Activated CD4-positive, alpha-beta T cell treated with anti-CD3 and anti-CD28 coated beads, Interleukin-2, amount 10 ng/mL, durations not matched to agents 7 days and 5 days (primary cell): ENCODE measurements at regions not wholly inside any gene's neighbourhood (a gene's known extent, or its start where the extent isn't known, plus 50 kb on each side); places are given as distances from the start of the nearest gene placed in this dataset.

ENCODE experiments used
- CTCF ChIA-PET: fragments of 350-600 bp; sonication (Branson Sonifier 250); formaldehyde crosslinking; loops from one replicate; lab custom pipeline; 2021; ENCODE audit warnings: antibody characterized with exemption; lab: Charles Lee
- POLR2A ChIA-PET: fragments of 350-600 bp; sonication (Branson Sonifier 250); formaldehyde crosslinking; loops from one replicate; lab custom pipeline; 2021; ENCODE audit warnings: antibody characterized with exemption; lab: Charles Lee
- DNase-seq: peaks from one replicate; pipeline ENCODE4 v3.0.0-alpha.2; 2020
- H3K27ac Mint-ChIP-seq: one replicate; pipeline ENCODE4 v1.8.0; 2021; ENCODE audit warnings: mild to moderate bottlenecking, moderate library complexity, mixed read lengths
- H3K27me3 Mint-ChIP-seq: one replicate; pipeline ENCODE4 v1.8.0; 2021; ENCODE audit warnings: mixed read lengths
- H3K36me3 Mint-ChIP-seq: one replicate; pipeline ENCODE4 v1.8.0; 2021; ENCODE audit warnings: low read depth, mixed read lengths
- H3K4me1 Mint-ChIP-seq: one replicate; pipeline ENCODE4 v1.8.0; 2021; ENCODE audit warnings: mixed read lengths
- H3K4me3 Mint-ChIP-seq: one replicate; pipeline ENCODE4 v1.8.0; 2021; ENCODE audit warnings: mild to moderate bottlenecking, moderate library complexity, mixed read lengths
- H3K9me3 Mint-ChIP-seq: one replicate; pipeline ENCODE4 v1.8.0; 2021; ENCODE audit warnings: mixed read lengths

DNA sequence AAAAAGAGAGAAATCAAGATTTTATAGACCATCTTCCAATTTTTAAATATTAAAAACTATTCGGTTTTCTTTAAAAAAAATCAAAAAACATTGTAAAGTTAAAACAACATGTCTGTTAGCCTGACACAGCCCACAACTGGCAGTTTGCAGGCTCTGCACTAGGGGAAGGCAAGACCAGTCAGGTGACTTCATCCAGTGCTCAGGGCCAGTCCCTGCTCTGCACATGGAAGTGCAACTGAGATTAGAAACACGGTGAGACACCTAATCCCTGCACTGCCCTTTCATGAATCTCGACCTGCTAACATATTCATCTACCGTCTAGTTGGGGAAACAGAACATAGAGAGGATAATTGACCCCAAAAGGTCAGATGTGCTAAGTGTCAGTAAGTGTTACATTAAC, 135.2 kb downstream of the BARD1 start:
- ChIA-PET CTCF (no interaction called here), POLR2A (no interaction called here)
- H3K4me3 Mint-ChIP-seq = no peak overlapping the region
- H3K4me1 Mint-ChIP-seq = no peaks in the 10 kb centered on the region
- no peaks in the 10 kb centered on the region for H3K36me3 Mint-ChIP-seq
- no peak overlapping the region for H3K27ac Mint-ChIP-seq
- peaks cover 4% of the 10 kb centered on the region for H3K9me3 Mint-ChIP-seq
- H3K27me3 Mint-ChIP-seq = no peaks in the 10 kb centered on the region
- no peak for DNase-seq

GRCh38 chr2:214671319-214671885, 138.1 kb downstream of the BARD1 start:
- DNase-seq = no peak
- POLR2A ChIA-PET = no interaction called here
- Mint-ChIP-seq H3K27me3 (no peaks in the 10 kb centered on the region), H3K9me3 (peaks cover 6% of the 10 kb centered on the region), H3K4me1 (no peaks in the 10 kb centered on the region), H3K4me3 (no peak overlapping the region), H3K27ac (no peak overlapping the region), H3K36me3 (no peaks in the 10 kb centered on the region)
- CTCF ChIA-PET = interaction anchor here (0.6 kb wide), 1 partner anchor 1197 kb away, joined by 5 read pairs; no protein-coding TSS in a partner anchor

DNA sequence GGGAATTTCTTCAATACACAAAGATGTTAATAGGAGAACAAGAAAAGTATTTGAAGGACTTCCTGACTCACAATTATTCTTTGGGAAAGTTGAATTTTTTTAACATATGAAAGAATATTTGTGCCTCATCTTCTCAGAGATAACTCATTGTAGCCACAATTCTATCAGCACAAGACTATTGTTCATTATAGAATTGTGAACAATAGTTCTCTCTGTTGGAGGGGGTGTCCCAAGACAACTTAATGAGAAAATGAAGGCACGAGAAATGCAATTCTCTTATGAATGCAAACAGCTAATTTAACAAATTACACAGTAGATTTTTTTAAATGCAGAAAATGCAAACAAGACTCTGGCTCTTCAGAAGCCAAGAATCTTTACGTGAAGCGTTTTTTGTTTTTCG, 157.0 kb downstream of the BARD1 start:
- peaks cover 6% of the 10 kb centered on the region for H3K9me3 Mint-ChIP-seq
- no peaks in the 10 kb centered on the region for H3K4me1 Mint-ChIP-seq
- H3K27ac Mint-ChIP-seq = no peak overlapping the region
- no peaks in the 10 kb centered on the region for H3K36me3 Mint-ChIP-seq
- CTCF ChIA-PET = no interaction called here
- DNase-seq = no peak
- POLR2A ChIA-PET = no interaction called here
- no peak overlapping the region for H3K4me3 Mint-ChIP-seq
- peaks cover 4% of the 10 kb centered on the region for H3K27me3 Mint-ChIP-seq

GRCh38 chr2:214651451-214651850, 158.0 kb downstream of the BARD1 start:
- no peaks in the 10 kb centered on the region for H3K4me1 Mint-ChIP-seq
- ChIA-PET POLR2A (no interaction called here), CTCF (no interaction called here)
- no peaks in the 10 kb centered on the region for H3K9me3 Mint-ChIP-seq
- no peak overlapping the region for H3K27ac Mint-ChIP-seq
- no peaks in the 10 kb centered on the region for H3K36me3 Mint-ChIP-seq
- H3K4me3 Mint-ChIP-seq = no peak overlapping the region
- H3K27me3 Mint-ChIP-seq = peaks cover 4% of the 10 kb centered on the region
- no peak for DNase-seq

DNA sequence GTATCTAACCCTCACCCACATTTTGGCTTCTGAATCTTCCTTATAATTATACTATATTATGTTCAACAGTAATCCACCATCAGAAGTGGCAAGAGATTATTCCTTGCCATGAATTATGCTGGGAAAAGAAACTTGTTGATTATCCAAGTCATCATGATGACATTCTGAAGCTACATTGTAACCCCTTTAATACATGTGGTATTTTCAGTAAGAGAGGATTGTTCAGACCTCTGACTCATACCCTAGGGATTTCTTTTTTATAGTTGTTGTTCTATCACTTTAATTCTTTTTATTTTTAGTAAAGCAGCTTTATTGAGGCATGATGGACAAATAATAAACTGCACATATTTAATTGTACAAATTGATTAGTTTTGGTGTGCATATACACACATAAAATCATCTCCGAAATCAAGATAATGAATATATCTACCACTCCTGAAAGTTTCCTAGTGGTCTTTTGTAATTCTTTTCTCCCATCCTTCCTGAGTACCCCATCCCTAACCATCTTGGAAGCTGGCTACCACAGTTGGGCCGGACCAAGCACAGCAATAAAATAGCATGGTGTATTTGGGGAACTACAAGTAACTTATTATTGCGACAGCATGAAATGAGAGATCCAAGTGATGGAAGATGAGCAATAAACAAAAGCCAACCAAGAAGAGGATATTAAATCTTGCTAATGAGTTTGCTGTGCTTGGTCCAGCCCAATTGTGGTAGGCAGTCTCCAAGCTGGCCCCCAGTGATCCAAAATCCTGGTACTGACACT, 159.9 kb downstream of the BARD1 start:
- Mint-ChIP-seq H3K4me1 (no peaks in the 10 kb centered on the region), H3K36me3 (no peaks in the 10 kb centered on the region), H3K27me3 (peaks cover 4% of the 10 kb centered on the region), H3K4me3 (no peak overlapping the region), H3K9me3 (no peaks in the 10 kb centered on the region), H3K27ac (no peak overlapping the region)
- no peak for DNase-seq
- ChIA-PET POLR2A (no interaction called here), CTCF (no interaction called here)

- H3K4me3 Mint-ChIP-seq = no peak overlapping the region
- DNase-seq = no peak
- POLR2A ChIA-PET = no interaction called here
- H3K9me3 Mint-ChIP-seq = no peaks in the 10 kb centered on the region
- H3K36me3 Mint-ChIP-seq = no peaks in the 10 kb centered on the region
- CTCF ChIA-PET = no interaction called here
- H3K27ac Mint-ChIP-seq = no peak overlapping the region
- H3K4me1 Mint-ChIP-seq = no peaks in the 10 kb centered on the region
- H3K27me3 Mint-ChIP-seq = peaks cover 4% of the 10 kb centered on the region
Observed at GRCh38 chr2:214648520-214648919, 161.0 kb downstream of the BARD1 start.

GRCh38 chr2:214631406-214631805, 178.1 kb downstream of the BARD1 start:
- POLR2A ChIA-PET = no interaction called here
- H3K4me3 Mint-ChIP-seq = no peak overlapping the region
- H3K4me1 Mint-ChIP-seq = no peaks in the 10 kb centered on the region
- H3K27ac Mint-ChIP-seq = no peak overlapping the region
- CTCF ChIA-PET = no interaction called here
- DNase-seq = no peak
- no peaks in the 10 kb centered on the region for H3K27me3 Mint-ChIP-seq
- no peaks in the 10 kb centered on the region for H3K36me3 Mint-ChIP-seq
- H3K9me3 Mint-ChIP-seq = no peaks in the 10 kb centered on the region

- no peak for DNase-seq
- Mint-ChIP-seq H3K27me3 (no peaks in the 10 kb centered on the region), H3K9me3 (no peaks in the 10 kb centered on the region), H3K27ac (no peak overlapping the region), H3K4me3 (no peak overlapping the region), H3K36me3 (no peaks in the 10 kb centered on the region), H3K4me1 (no peaks in the 10 kb centered on the region)
- POLR2A ChIA-PET = no interaction called here
- CTCF ChIA-PET = no interaction called here
Observed at GRCh38 chr2:214630402-214631045, 179.0 kb downstream of the BARD1 start.

DNA sequence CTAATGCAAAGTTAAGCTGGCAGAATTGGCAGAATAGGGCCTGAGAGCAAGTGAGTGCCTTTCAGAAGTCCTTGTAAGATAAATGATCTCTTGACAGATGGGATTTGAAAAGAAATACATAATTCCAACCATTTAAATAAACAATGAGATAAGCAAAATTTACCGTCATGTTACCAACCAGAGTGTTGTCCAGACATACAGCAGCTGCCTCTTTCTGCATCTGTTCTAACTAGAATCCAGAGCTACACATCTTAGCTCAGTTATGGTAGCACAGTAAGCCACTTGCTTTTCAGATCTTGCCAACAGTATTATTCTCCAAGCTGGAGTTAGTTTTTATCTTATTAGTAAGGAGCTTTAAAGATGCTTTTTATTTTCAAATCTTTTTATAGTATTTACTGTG, 179.6 kb downstream of the BARD1 start:
- H3K27ac Mint-ChIP-seq = no peak overlapping the region
- H3K9me3 Mint-ChIP-seq = no peaks in the 10 kb centered on the region
- no peak overlapping the region for H3K4me3 Mint-ChIP-seq
- no peak for DNase-seq
- H3K4me1 Mint-ChIP-seq = no peaks in the 10 kb centered on the region
- POLR2A ChIA-PET = no interaction called here
- CTCF ChIA-PET = no interaction called here
- H3K27me3 Mint-ChIP-seq = no peaks in the 10 kb centered on the region
- no peaks in the 10 kb centered on the region for H3K36me3 Mint-ChIP-seq
